NCI-H1417 treated with DMSO at 0.1 percent for 48 hours (cell line): ENCODE measurements at regions not wholly inside any gene's neighbourhood (a gene's known extent, or its start where the extent isn't known, plus 50 kb on each side); places are given as distances from the start of the nearest gene placed in this dataset.
"Not testable (repeated sequence)": the region's sequence is repeated elsewhere in the genome, so short reads cannot be mapped to it uniquely, and the experiment has no call there.

ENCODE experiments used
- DNase-seq: peaks from one replicate; lab custom pipeline; 2025; lab: John Stamatoyannopoulos, UW

GRCh38 chr4:54843946-54844345 is 186.2 kb downstream of the KIT start:
- DNase-seq, result no peak

GRCh38 chr4:54843106-54843505 is 185.3 kb downstream of the KIT start:
- no peak for DNase-seq

- DNase-seq, result no peak
Observed at GRCh38 chr4:54842656-54843055, 184.9 kb downstream of the KIT start.

DNA sequence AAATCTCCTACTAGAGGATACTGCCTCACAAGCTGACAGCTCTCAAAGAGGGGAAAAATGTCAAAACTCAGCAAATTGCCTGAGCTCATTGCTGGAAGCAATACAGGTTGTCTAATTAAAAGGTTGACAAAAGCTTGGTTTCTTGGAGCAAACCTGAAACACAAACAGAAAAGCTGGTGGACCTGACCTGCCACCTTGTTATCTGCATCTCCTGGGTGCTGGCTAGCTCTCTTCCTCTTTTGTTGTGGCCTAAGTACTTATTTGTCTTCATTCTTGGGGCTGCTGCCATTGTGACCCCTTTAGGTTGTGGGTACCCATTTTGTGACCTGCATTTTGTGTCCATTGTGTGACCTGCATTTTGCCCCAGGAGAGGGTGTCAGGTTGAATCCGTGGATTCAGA is 184.5 kb downstream of the KIT start:
- DNase-seq, result no peak

- DNase-seq, result no peak
Observed at GRCh38 chr4:54840992-54841768, 183.4 kb downstream of the KIT start.

DNA sequence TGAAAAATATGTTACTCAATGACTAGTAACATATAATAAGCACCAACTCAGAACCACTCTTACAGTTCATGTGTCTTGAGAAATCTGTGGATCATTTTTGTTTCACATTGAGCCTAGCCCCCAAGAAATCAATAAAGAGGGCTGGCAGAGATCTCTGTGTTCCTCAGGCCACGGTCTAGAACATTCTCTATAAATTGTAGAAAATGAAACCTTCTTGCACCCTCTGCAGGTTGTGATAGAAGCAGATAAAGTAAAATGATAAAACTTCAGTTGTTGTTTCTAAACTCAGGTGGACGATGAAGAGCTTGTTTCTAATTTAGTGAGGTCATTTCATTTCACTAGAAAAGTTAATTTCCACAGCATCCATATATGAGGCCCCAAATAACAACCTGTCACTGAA is 182.7 kb downstream of the KIT start:
- no peak for DNase-seq

DNA sequence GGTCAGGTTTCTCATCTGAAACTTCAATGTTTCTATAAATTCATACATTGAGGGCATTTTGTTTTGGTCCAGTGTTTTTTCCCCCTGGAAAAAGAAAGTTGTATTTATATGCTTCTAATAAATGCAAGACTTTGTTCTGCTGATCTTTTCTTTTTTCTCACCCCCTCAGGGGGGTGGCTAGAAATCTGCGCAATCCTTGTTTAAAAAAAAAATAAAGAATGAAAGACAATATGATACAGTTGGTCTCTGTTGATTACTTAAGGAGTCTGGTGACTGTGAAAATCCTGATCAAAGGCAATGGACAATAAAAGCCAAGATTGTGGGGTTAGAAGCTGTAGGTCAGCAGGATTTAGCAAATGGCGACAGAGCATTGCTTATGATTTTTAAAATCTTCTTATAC is 180.5 kb downstream of the KIT start:
- DNase-seq, result no peak

- no peak for DNase-seq
Observed at GRCh38 chr4:54837576-54838140, 179.9 kb downstream of the KIT start.

- DNase-seq, result not testable (repeated sequence)
Observed at GRCh38 chr4:54828361-54828760, 170.6 kb downstream of the KIT start.

DNA sequence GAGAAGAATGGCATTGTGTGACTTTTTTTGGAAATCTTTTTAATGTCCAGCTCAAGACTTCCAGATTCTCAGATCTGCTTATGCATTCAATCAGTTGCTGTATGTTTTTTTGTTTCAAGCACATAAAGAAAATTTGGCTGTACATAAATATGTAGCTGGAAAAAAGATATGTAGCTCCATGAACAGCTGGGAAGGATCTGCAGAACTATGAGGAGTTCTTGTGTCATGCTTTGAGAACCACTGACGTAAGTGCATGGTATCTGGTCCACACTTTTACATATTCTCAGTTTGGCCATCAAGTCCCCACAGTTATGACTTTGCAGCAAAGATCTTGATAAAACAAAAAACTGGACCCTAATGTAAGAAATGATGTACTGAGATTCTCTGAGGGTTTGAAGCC is 165.9 kb downstream of the KIT start:
- no peak for DNase-seq

- no peak for DNase-seq
Observed at GRCh38 chr4:54819034-54819433, 161.3 kb downstream of the KIT start.

GRCh38 chr4:54818481-54818880 is 160.7 kb downstream of the KIT start:
- no peak for DNase-seq

DNA sequence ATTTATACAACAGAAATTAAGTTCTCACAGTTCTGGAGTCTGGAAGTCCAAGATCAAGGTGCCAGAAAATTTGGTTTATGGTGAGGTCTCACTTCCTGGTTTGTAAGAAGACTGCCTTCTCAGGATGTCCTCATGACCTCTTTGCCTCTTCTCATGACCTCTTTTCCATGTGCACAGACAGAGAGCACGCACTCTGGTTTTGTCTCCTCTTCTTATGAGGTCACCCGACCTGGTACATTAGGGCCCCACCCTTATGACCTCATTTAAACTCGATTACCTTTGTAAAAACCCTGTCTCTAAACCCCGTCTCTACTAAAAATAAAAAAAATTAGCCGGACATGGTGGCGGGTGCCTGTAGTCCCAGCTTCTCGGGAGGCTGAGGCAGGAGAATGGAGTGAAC is 155.9 kb downstream of the KIT start:
- DNase-seq, result no peak

- DNase-seq, result no peak
Observed at GRCh38 chr4:54806351-54806750, 148.6 kb downstream of the KIT start.

DNA sequence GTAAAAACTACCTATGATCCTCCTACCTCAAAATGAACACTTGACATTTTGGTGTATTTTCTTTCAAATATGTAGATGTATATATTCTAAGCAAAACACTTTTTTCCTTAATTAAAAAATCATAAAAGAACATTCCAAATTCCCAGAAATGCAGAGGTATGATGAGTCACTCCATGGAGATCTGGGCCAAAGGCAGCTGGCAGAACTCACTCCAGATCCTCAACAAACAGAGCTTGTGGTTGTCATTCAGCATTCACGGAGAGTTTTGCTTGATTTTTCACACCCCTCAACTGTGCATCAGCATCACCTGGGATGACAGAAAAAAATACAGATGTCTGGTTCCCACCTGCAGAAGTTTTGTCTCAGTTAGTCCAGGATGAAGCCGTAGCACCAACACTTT is 144.6 kb downstream of the KIT start:
- DNase-seq, result no peak

DNA sequence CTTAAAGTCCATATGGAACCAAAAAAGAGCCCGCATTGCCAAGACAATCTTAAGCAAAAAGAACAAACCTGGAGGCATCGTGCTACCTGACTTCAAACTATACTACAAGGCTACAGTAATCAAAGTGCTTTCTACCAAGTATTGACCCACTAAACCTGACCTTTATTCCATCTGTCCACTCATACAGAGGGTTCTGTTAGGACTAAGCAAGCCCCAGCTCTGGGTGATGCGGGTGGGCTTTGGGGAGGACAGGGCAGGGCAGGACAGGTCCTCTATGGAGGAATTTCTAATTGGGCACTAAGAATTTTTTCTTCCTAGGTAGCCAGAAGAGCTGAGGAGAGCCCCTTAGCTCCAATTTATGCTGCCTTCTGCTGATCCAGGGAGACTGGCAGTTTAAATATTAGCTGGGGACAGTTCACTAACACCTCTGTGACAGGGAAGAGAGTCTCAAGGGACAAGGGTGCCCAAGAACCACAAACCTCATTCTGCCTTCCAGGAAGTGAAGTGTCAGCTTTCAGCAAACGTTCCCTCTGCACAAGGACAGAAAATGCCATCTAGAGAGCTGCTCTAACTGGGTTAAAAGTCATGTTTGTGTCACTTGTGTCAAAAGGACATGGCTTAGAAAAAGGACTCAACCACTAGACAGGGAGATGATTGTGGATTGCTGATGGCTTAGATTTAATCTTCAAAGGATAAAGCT is 143.2 kb downstream of the KIT start:
- no peak for DNase-seq

GRCh38 chr4:54794579-54794978 is 136.8 kb downstream of the KIT start:
- DNase-seq, result no peak

DNA sequence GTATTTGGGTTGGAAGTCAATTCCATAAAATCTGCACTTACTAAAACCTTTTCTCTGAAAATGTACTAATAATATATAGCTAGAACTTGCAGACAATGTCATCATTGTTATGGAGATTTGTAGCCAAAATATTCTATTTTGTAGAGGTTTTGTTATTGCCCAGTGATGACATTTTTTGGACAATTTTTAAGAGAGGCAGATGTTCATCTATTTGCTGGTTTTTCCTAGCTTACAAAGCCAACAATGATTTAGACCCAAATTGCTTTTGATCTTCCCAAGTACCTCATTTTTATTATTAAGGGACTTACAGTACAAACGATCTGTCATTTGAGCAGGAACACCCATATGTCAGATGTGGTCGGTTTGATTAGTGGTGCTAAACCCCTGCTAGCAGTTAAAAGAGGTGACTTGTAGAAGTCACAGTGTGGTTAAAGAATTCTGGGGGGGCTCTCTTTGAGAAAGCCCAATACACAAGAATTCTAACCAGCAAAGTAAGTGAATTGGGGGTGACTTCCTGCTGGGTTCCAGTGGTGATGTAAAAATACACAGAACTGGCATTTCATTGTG is 136.2 kb downstream of the KIT start:
- DNase-seq, result no peak
